ENCODE measurements at regions not wholly inside any gene's neighbourhood (a gene's known extent, or its start where the extent isn't known, plus 50 kb on each side); places are given as distances from the start of the nearest gene placed in this dataset.

DNA sequence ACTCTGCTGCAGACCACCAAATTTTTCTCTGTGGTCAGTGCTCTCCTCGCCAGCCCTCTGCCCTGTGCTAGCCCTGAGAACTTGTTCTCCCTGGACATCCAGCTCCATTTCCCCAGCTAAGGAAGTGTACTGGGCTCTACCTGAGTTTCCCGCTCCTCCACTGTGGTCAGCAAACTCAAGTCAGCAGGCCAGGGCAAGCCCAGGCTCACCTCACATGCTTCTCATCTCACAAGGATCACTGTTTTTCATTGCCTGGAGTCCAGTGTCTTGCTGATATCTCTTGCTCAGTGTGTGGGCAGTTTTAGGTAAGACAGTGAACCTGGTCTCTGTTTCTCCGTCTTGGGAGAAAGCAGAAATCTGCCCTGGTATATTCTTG is 201.4 kb downstream of the FOXO1 start:
- H3K4me3 Mint-ChIP-seq: no peak overlapping the region
- no peaks in the 10 kb centered on the region for H3K4me1 Mint-ChIP-seq
- H3K27ac Mint-ChIP-seq: no peak overlapping the region
- POLR2A ChIA-PET: no interaction called here
- CTCF ChIA-PET: interaction anchor here (1.1 kb wide), 1 partner anchor 13 kb away, joined by 3 read pairs; no protein-coding TSS in a partner anchor
- no peak for ATAC-seq
- TF ChIP-seq, protein P1, sequence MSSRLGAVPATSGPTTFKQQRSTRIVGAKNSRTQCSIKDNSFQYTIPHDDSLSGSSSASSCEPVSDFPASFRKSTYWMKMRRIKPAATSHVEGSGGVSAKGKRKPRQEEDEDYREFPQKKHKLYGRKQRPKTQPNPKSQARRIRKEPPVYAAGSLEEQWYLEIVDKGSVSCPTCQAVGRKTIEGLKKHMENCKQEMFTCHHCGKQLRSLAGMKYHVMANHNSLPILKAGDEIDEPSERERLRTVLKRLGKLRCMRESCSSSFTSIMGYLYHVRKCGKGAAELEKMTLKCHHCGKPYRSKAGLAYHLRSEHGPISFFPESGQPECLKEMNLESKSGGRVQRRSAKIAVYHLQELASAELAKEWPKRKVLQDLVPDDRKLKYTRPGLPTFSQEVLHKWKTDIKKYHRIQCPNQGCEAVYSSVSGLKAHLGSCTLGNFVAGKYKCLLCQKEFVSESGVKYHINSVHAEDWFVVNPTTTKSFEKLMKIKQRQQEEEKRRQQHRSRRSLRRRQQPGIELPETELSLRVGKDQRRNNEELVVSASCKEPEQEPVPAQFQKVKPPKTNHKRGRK (CRISPR knock-in tag; IDR thresholded peaks at IDR 0.05; ENCODE audit: borderline replicate concordance): no peak
- TF ChIP-seq, protein P2, sequence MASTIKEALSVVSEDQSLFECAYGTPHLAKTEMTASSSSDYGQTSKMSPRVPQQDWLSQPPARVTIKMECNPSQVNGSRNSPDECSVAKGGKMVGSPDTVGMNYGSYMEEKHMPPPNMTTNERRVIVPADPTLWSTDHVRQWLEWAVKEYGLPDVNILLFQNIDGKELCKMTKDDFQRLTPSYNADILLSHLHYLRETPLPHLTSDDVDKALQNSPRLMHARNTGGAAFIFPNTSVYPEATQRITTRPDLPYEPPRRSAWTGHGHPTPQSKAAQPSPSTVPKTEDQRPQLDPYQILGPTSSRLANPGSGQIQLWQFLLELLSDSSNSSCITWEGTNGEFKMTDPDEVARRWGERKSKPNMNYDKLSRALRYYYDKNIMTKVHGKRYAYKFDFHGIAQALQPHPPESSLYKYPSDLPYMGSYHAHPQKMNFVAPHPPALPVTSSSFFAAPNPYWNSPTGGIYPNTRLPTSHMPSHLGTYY (CRISPR knock-in tag; IDR thresholded peaks at IDR 0.05): no peak
- TF ChIP-seq, protein P3, sequence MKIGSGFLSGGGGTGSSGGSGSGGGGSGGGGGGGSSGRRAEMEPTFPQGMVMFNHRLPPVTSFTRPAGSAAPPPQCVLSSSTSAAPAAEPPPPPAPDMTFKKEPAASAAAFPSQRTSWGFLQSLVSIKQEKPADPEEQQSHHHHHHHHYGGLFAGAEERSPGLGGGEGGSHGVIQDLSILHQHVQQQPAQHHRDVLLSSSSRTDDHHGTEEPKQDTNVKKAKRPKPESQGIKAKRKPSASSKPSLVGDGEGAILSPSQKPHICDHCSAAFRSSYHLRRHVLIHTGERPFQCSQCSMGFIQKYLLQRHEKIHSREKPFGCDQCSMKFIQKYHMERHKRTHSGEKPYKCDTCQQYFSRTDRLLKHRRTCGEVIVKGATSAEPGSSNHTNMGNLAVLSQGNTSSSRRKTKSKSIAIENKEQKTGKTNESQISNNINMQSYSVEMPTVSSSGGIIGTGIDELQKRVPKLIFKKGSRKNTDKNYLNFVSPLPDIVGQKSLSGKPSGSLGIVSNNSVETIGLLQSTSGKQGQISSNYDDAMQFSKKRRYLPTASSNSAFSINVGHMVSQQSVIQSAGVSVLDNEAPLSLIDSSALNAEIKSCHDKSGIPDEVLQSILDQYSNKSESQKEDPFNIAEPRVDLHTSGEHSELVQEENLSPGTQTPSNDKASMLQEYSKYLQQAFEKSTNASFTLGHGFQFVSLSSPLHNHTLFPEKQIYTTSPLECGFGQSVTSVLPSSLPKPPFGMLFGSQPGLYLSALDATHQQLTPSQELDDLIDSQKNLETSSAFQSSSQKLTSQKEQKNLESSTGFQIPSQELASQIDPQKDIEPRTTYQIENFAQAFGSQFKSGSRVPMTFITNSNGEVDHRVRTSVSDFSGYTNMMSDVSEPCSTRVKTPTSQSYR (CRISPR knock-in tag; IDR thresholded peaks at IDR 0.05): no peak
- TF ChIP-seq, protein P4, sequence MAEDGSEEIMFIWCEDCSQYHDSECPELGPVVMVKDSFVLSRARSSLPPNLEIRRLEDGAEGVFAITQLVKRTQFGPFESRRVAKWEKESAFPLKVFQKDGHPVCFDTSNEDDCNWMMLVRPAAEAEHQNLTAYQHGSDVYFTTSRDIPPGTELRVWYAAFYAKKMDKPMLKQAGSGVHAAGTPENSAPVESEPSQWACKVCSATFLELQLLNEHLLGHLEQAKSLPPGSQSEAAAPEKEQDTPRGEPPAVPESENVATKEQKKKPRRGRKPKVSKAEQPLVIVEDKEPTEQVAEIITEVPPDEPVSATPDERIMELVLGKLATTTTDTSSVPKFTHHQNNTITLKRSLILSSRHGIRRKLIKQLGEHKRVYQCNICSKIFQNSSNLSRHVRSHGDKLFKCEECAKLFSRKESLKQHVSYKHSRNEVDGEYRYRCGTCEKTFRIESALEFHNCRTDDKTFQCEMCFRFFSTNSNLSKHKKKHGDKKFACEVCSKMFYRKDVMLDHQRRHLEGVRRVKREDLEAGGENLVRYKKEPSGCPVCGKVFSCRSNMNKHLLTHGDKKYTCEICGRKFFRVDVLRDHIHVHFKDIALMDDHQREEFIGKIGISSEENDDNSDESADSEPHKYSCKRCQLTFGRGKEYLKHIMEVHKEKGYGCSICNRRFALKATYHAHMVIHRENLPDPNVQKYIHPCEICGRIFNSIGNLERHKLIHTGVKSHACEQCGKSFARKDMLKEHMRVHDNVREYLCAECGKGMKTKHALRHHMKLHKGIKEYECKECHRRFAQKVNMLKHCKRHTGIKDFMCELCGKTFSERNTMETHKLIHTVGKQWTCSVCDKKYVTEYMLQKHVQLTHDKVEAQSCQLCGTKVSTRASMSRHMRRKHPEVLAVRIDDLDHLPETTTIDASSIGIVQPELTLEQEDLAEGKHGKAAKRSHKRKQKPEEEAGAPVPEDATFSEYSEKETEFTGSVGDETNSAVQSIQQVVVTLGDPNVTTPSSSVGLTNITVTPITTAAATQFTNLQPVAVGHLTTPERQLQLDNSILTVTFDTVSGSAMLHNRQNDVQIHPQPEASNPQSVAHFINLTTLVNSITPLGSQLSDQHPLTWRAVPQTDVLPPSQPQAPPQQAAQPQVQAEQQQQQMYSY (CRISPR knock-in tag; IDR thresholded peaks at IDR 0.05): no peak
- TF ChIP-seq TEAD1 (CRISPR knock-in tag; IDR thresholded peaks at IDR 0.05): no peak
- no peak for TF ChIP-seq MYBL2 (CRISPR knock-in tag; IDR thresholded peaks at IDR 0.05)
- no peak for TF ChIP-seq ETV6 (CRISPR knock-in tag; IDR thresholded peaks at IDR 0.05)
- H3K27me3 Mint-ChIP-seq (ENCODE audit: low read depth): no peaks in the 10 kb centered on the region
- DNase-seq (ENCODE audit: low spot score): no peak
- no peaks in the 10 kb centered on the region for H3K36me3 Mint-ChIP-seq
- H3K9me3 Mint-ChIP-seq: peaks cover 8% of the 10 kb centered on the region

DNA sequence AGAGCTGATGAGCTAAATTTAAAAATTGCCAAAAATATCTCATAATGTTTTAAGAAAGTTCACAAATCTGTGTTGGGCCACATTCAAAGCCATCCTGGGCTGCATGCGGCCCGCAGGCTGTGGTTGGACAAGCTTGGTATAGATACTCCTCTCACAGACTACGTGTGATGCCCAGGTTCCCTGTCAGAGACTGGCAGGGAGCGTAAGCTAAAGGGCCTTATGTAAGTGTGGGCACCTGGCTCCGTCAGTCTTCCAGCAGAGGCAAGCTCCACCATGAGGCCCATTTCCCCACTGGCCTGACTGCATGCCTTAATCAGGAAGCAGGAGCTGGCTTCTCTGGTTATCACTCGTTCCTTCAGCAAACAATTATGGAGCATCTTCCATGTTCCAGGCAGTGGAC is 200.2 kb downstream of the FOXO1 start:
- Mint-ChIP-seq H3K4me3 (no peak overlapping the region), H3K36me3 (no peaks in the 10 kb centered on the region), H3K27ac (no peak overlapping the region), H3K27me3 (ENCODE audit: low read depth) (no peaks in the 10 kb centered on the region), H3K4me1 (no peaks in the 10 kb centered on the region), H3K9me3 (peaks cover 15% of the 10 kb centered on the region)
- TF ChIP-seq, protein P5, sequence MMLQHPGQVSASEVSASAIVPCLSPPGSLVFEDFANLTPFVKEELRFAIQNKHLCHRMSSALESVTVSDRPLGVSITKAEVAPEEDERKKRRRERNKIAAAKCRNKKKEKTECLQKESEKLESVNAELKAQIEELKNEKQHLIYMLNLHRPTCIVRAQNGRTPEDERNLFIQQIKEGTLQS (CRISPR knock-in tag; conservative IDR thresholded peaks at IDR 0.05): no peak
- no peak for TF ChIP-seq EMX1 (CRISPR knock-in tag; IDR thresholded peaks at IDR 0.05)
- no peak for TF ChIP-seq GRHL2 (CRISPR knock-in tag; IDR thresholded peaks at IDR 0.05; ENCODE audit: insufficient replicate concordance, severe bottlenecking)
- TF ChIP-seq SMAD4 (CRISPR knock-in tag; IDR thresholded peaks at IDR 0.05): no peak
- no peak for TF ChIP-seq ESRRA (CRISPR knock-in tag; IDR thresholded peaks at IDR 0.05; ENCODE audit: borderline replicate concordance)
- POLR2A ChIA-PET: no interaction called here
- ATAC-seq (no peak), DNase-seq (ENCODE audit: low spot score) (no peak)
- CTCF ChIA-PET: interaction anchor here (1.1 kb wide), 1 partner anchor 59 kb away, joined by 3 read pairs; no protein-coding TSS in a partner anchor

DNA sequence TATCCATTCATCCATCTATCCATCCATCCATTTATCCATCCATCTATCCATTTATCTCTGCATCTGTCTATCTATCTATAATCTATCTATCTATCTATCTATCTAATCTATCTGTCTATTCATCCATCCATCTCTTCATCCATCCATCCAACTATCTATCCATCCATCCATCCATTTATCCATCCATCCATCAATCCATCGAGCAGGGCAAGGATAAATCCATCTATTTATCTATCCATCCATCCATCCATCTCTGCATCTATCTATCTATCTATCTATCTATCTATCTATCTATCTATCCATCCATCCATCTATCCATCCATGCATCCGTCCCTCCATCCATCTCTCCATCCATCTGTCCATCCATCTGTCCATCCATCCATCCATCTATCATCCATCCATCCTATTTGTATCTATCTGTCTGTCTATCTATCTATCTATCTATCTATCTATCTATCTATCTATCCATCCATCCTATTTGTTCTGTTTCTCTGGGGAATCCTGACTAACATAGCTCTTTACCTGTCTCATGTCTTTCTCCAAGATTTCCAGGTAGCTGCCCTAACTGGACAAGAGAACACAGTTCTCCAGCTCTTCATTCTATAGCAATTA is 198.1 kb downstream of the FOXO1 start:
- ATAC-seq: no peak
- Mint-ChIP-seq H3K36me3 (no peaks in the 10 kb centered on the region), H3K9me3 (peaks cover 24% of the 10 kb centered on the region), H3K4me3 (no peak overlapping the region), H3K27me3 (ENCODE audit: low read depth) (no peaks in the 10 kb centered on the region), H3K27ac (no peak overlapping the region), H3K4me1 (no peaks in the 10 kb centered on the region)
- ChIA-PET CTCF (no interaction called here), POLR2A (no interaction called here)
- DNase-seq (ENCODE audit: low spot score): no peak
- TF ChIP-seq, protein P6, sequence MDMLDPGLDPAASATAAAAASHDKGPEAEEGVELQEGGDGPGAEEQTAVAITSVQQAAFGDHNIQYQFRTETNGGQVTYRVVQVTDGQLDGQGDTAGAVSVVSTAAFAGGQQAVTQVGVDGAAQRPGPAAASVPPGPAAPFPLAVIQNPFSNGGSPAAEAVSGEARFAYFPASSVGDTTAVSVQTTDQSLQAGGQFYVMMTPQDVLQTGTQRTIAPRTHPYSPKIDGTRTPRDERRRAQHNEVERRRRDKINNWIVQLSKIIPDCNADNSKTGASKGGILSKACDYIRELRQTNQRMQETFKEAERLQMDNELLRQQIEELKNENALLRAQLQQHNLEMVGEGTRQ (CRISPR knock-in tag; IDR thresholded peaks at IDR 0.05): no peak
- TF ChIP-seq ZNF317 (CRISPR knock-in tag; IDR thresholded peaks at IDR 0.05; ENCODE audit: borderline replicate concordance, low read depth): no peak
- TF ChIP-seq NR1H2 (CRISPR knock-in tag; IDR thresholded peaks at IDR 0.05): no peak
- no peak for TF ChIP-seq TP53 (CRISPR knock-in tag; IDR thresholded peaks at IDR 0.05)
- TF ChIP-seq, protein P7, sequence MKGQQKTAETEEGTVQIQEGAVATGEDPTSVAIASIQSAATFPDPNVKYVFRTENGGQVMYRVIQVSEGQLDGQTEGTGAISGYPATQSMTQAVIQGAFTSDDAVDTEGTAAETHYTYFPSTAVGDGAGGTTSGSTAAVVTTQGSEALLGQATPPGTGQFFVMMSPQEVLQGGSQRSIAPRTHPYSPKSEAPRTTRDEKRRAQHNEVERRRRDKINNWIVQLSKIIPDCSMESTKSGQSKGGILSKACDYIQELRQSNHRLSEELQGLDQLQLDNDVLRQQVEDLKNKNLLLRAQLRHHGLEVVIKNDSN (CRISPR knock-in tag; IDR thresholded peaks at IDR 0.05): no peak
